GM23248 (cell line): ENCODE measurements at regions not wholly inside any gene's neighbourhood (a gene's known extent, or its start where the extent isn't known, plus 50 kb on each side); places are given as distances from the start of the nearest gene placed in this dataset.

Experiments used
- EZH2 ChIP-seq: fragments of 200-600 bp; sonication (generic); IDR thresholded peaks from 2 replicates; pipeline ENCODE4 v1.6.1; 2018; ENCODE audit warnings: antibody characterized with exemption, mild to moderate bottlenecking; ENCODE audit not compliant: insufficient read depth, poor library complexity, severe bottlenecking
- EZH2phosphoT487 ChIP-seq: fragments of 200-600 bp; sonication (generic); IDR thresholded peaks from 2 replicates; pipeline ENCODE4 v1.6.1; 2018; ENCODE audit warnings: antibody characterized with exemption, moderate library complexity, mild to moderate bottlenecking, low read depth; ENCODE audit not compliant: insufficient read depth

GRCh38 chr3:106249981-106250380 is 381.2 kb upstream of the CBLB start:
- TF ChIP-seq EZH2phosphoT487, result no peak
- no peak for TF ChIP-seq EZH2
